Gastrocnemius medialis (tissue), 4 donors: ENCODE measurements at regions not wholly inside any gene's neighbourhood (a gene's known extent, or its start where the extent isn't known, plus 50 kb on each side); places are given as distances from the start of the nearest gene placed in this dataset.

ENCODE experiments used
- CTCF ChIP-seq, 5 experiments: fragments of 450-650 bp in 3 of 5; fragments of 200-600 bp in 2 of 5; sonication (generic) in 2 of 5; IDR thresholded peaks in 4 of 5; conservative IDR thresholded peaks in 1 of 5; 1 replicate in 4 of 5; 2 replicates in 1 of 5; pipeline ENCODE4 v1.5.1; 2016 to 2019; ENCODE audit warnings: antibody characterized with exemption in 5 of 5, mild to moderate bottlenecking in 3 of 5, moderate library complexity in 3 of 5
- POLR2A ChIP-seq, 2 donors: fragments of 450-650 bp; IDR thresholded peaks; one replicate each; pipeline ENCODE4 v1.6.1; 2017; ENCODE audit warnings: antibody characterized with exemption in 2 of 2, mild to moderate bottlenecking in 2 of 2, moderate library complexity in 2 of 2

- TF ChIP-seq CTCF (IDR thresholded peaks at IDR 0.05 in 4 of 5, conservative IDR thresholded peaks at IDR 0.05 in 1 of 5), result no peak
- TF ChIP-seq POLR2A (IDR thresholded peaks at IDR 0.05), result no peak
These were observed 174.2 kb upstream of the HCCS start for GRCh38 chrX:10936976-10937375.
